Stomach smooth muscle (tissue), 2 donors: ENCODE measurements at regions not wholly inside any gene's neighbourhood (a gene's known extent, or its start where the extent isn't known, plus 50 kb on each side); places are given as distances from the start of the nearest gene placed in this dataset.
"Not testable (repeated sequence)": the region's sequence is repeated elsewhere in the genome, so short reads cannot be mapped to it uniquely, and the experiment has no call there.

Source experiments
- H3K27ac ChIP-seq: one replicate; pipeline ENCODE4 v1.7.0; 2013; ENCODE audit warnings: mild to moderate bottlenecking, low read length, inconsistent platforms
- H3K27me3 ChIP-seq, 2 donors: one replicate each; pipeline ENCODE4 v1.7.0; 2013; ENCODE audit warnings: low read length in 2 of 2; ENCODE audit not compliant: insufficient read depth in 2 of 2, control insufficient read depth in 1 of 2
- H3K36me3 ChIP-seq, 2 donors: one replicate each; pipeline ENCODE4 v1.7.0; 2013; ENCODE audit warnings: low read length in 2 of 2; ENCODE audit not compliant: control insufficient read depth in 2 of 2, insufficient read depth in 2 of 2
- H3K4me1 ChIP-seq: one replicate; pipeline ENCODE4 v1.7.0; 2013; ENCODE audit warnings: low read length; ENCODE audit not compliant: control insufficient read depth, insufficient read depth
- H3K4me3 ChIP-seq, 2 donors: one replicate each; pipeline ENCODE4 v1.7.0; 2013; ENCODE audit warnings: low read length in 2 of 2
- H3K9ac ChIP-seq, 2 donors: one replicate each; pipeline ENCODE4 v1.7.0; 2013; ENCODE audit warnings: low read length in 2 of 2, mild to moderate bottlenecking in 1 of 2
- H3K9me3 ChIP-seq, 2 donors: one replicate each; pipeline ENCODE4 v1.7.0; 2013; ENCODE audit warnings: low read length in 2 of 2; ENCODE audit not compliant: control insufficient read depth in 2 of 2
- donor health status: healthy.
- donor health status: Pancreatic carcinoma.

GRCh38 chr12:31803306-31804184, 74.7 kb upstream of the AMN1 start:
- Histone ChIP-seq H3K4me3 (no peak overlapping the region), H3K36me3 (no peaks in the 10 kb centered on the region), H3K4me1 (no peaks in the 10 kb centered on the region), H3K9ac (no peak overlapping the region), H3K9me3 (no peaks in the 10 kb centered on the region), H3K27me3 (no peaks in the 10 kb centered on the region), H3K27ac (no peak overlapping the region)

GRCh38 chr12:31801872-31802271, 73.1 kb upstream of the AMN1 start:
- H3K27ac ChIP-seq: no peak overlapping the region
- no peaks in the 10 kb centered on the region for H3K9me3 ChIP-seq
- no peak overlapping the region for H3K9ac ChIP-seq
- H3K27me3 ChIP-seq: no peaks in the 10 kb centered on the region
- no peaks in the 10 kb centered on the region for H3K4me1 ChIP-seq
- no peak overlapping the region for H3K4me3 ChIP-seq
- H3K36me3 ChIP-seq: no peaks in the 10 kb centered on the region

GRCh38 chr12:31797230-31797872, 68.5 kb upstream of the AMN1 start:
- H3K4me1 ChIP-seq: no peaks in the 10 kb centered on the region
- no peak overlapping the region for H3K27ac ChIP-seq

GRCh38 chr12:31796270-31796951, 67.6 kb upstream of the AMN1 start:
- Histone ChIP-seq H3K4me3 (no peak overlapping the region), H3K27me3 (no peaks in the 10 kb centered on the region), H3K9ac (no peak overlapping the region), H3K27ac (no peak overlapping the region), H3K4me1 (no peaks in the 10 kb centered on the region), H3K36me3 (no peaks in the 10 kb centered on the region), H3K9me3 (no peaks in the 10 kb centered on the region)

More at GRCh38 chr12:31797230-31797872, 68.5 kb upstream of the AMN1 start:
- no peaks in the 10 kb centered on the region for H3K36me3 ChIP-seq
- H3K9me3 ChIP-seq: no peaks in the 10 kb centered on the region
- H3K9ac ChIP-seq: no peak overlapping the region
- no peak overlapping the region for H3K4me3 ChIP-seq
- no peaks in the 10 kb centered on the region for H3K27me3 ChIP-seq

- no peak overlapping the region for H3K4me3 ChIP-seq
- H3K27ac ChIP-seq: no peak overlapping the region
- H3K36me3 ChIP-seq: no peaks in the 10 kb centered on the region
- no peaks in the 10 kb centered on the region for H3K4me1 ChIP-seq
- H3K9ac ChIP-seq: no peak overlapping the region
- no peaks in the 10 kb centered on the region for H3K27me3 ChIP-seq
- no peaks in the 10 kb centered on the region for H3K9me3 ChIP-seq
Observed at GRCh38 chr12:31794745-31795144, 65.9 kb upstream of the AMN1 start.

GRCh38 chr12:31791265-31791664, 62.4 kb upstream of the AMN1 start:
- not testable (repeated sequence) for H3K27ac ChIP-seq, H3K4me3 ChIP-seq, H3K9ac ChIP-seq, H3K9me3 ChIP-seq, H3K4me1 ChIP-seq, H3K36me3 ChIP-seq, H3K27me3 ChIP-seq

GRCh38 chr12:31790759-31791158, 61.9 kb upstream of the AMN1 start:
- Histone ChIP-seq H3K27me3 (no peaks in the 10 kb centered on the region), H3K27ac (no peak overlapping the region), H3K9ac (no peak overlapping the region), H3K9me3 (no peaks in the 10 kb centered on the region), H3K36me3 (no peaks in the 10 kb centered on the region), H3K4me3 (no peak overlapping the region), H3K4me1 (no peaks in the 10 kb centered on the region)

- Histone ChIP-seq H3K4me1 (no peaks in the 10 kb centered on the region), H3K36me3 (no peaks in the 10 kb centered on the region), H3K27ac (no peak overlapping the region), H3K27me3 (no peaks in the 10 kb centered on the region), H3K4me3 (no peak overlapping the region), H3K9me3 (no peaks in the 10 kb centered on the region), H3K9ac (no peak overlapping the region)
Observed at GRCh38 chr12:31785318-31785717, 56.5 kb upstream of the AMN1 start.

GRCh38 chr12:31783996-31784645, 55.3 kb upstream of the AMN1 start:
- no peaks in the 10 kb centered on the region for H3K36me3 ChIP-seq
- no peaks in the 10 kb centered on the region for H3K27me3 ChIP-seq
- no peak overlapping the region for H3K27ac ChIP-seq
- no peaks in the 10 kb centered on the region for H3K9me3 ChIP-seq
- no peaks in the 10 kb centered on the region for H3K4me1 ChIP-seq
- H3K9ac ChIP-seq: no peak overlapping the region
- no peak overlapping the region for H3K4me3 ChIP-seq

- H3K27ac ChIP-seq: no peak overlapping the region
- no peak overlapping the region for H3K9ac ChIP-seq
- no peaks in the 10 kb centered on the region for H3K4me1 ChIP-seq
- no peaks in the 10 kb centered on the region for H3K36me3 ChIP-seq
- no peak overlapping the region for H3K4me3 ChIP-seq
- no peaks in the 10 kb centered on the region for H3K9me3 ChIP-seq
- H3K27me3 ChIP-seq: no peaks in the 10 kb centered on the region
Observed at GRCh38 chr12:31783556-31783955, 54.7 kb upstream of the AMN1 start.
